PC-3 (cell line): ENCODE measurements at regions not wholly inside any gene's neighbourhood (a gene's known extent, or its start where the extent isn't known, plus 50 kb on each side); places are given as distances from the start of the nearest gene placed in this dataset.

Source experiments
- ATAC-seq: fragments of 200-7000 bp; cut with Tn5 transposase; 2 replicates; pipeline ENCODE4 v1.9.1; 2020; ENCODE audit warnings: mild to moderate bottlenecking, moderate library complexity
- BruUV-seq: library from RNA; stranded (reverse); fragments of 400-500 nt; replicated peaks from 2 replicates; lab custom pipeline; 2021; lab: Mats Ljungman, UMichigan
- CTCF ChIA-PET: fragments of 300-600 bp; sonication (Branson Sonifier 250); formaldehyde crosslinking; loops from one replicate; lab custom pipeline; 2022; ENCODE audit warnings: antibody characterized with exemption; lab: Charles Lee
- POLR2A ChIA-PET: fragments of 300-600 bp; sonication (Branson Sonifier 250); formaldehyde crosslinking; loops from one replicate; lab custom pipeline; 2022; ENCODE audit warnings: antibody characterized with exemption; ENCODE audit not compliant: unreplicated experiment; lab: Charles Lee
- DNase-seq: peaks from one replicate; pipeline ENCODE4 v3.0.0-alpha.2; 2015
- H2AFZ ChIP-seq: fragments of 300-600 bp; sonication (generic); 2 replicates; pipeline ENCODE4 v1.6.0; 2016; ENCODE audit warnings: antibody characterized with exemption, low read length
- H3F3A ChIP-seq: fragments of 300-600 bp; sonication (generic); one replicate; pipeline ENCODE4 v1.6.0; 2017; ENCODE audit warnings: antibody characterized with exemption, low read length, control low read depth, mild to moderate bottlenecking; ENCODE audit not compliant: unreplicated experiment
- H3K27ac ChIP-seq: fragments of 300-600 bp; sonication (generic); 2 replicates; pipeline ENCODE4 v1.5.1; 2016; ENCODE audit warnings: mild to moderate bottlenecking, low read length
- H3K27me3 ChIP-seq: fragments of 300-600 bp; sonication (generic); 2 replicates; pipeline ENCODE4 v1.6.1; 2016; ENCODE audit warnings: low read length, mixed read lengths
- H3K36me3 ChIP-seq: fragments of 300-600 bp; sonication (generic); 2 replicates; pipeline ENCODE4 v1.6.1; 2016; ENCODE audit warnings: low read depth, mixed run types, low read length, mixed read lengths
- H3K4me1 ChIP-seq: fragments of 300-600 bp; sonication (generic); 2 replicates; pipeline ENCODE4 v1.5.1; 2016; ENCODE audit warnings: low read length; ENCODE audit not compliant: insufficient read depth
- H3K4me2 ChIP-seq: fragments of 300-600 bp; sonication (generic); 2 replicates; pipeline ENCODE4 v1.6.0; 2016; ENCODE audit warnings: low read length
- H3K4me3 ChIP-seq: fragments of 300-600 bp; sonication (generic); 2 replicates; pipeline ENCODE4 v1.5.1; 2016; ENCODE audit warnings: mild to moderate bottlenecking, low read length, mixed read lengths
- H3K79me2 ChIP-seq: fragments of 300-600 bp; sonication (generic); 2 replicates; pipeline ENCODE4 v1.6.1; 2017; ENCODE audit warnings: low read length, mixed read lengths
- H3K9ac ChIP-seq: fragments of 300-600 bp; sonication (generic); 2 replicates; pipeline ENCODE4 v1.6.0; 2016; ENCODE audit warnings: mild to moderate bottlenecking, low read length
- H3K9me2 ChIP-seq: fragments of 300-600 bp; sonication (generic); replicated peaks from 2 replicates; pipeline ENCODE4 v1.6.1; 2016; ENCODE audit warnings: mixed run types, low read length, mixed read lengths
- H3K9me3 ChIP-seq: fragments of 300-600 bp; sonication (generic); 2 replicates; pipeline ENCODE4 v1.6.1; 2016; ENCODE audit warnings: low read length, mixed read lengths
- H4K20me1 ChIP-seq: fragments of 300-600 bp; sonication (generic); 2 replicates; pipeline ENCODE4 v1.6.1; 2016; ENCODE audit warnings: low read length, mixed read lengths
- EZH2 ChIP-seq: fragments of 300-600 bp; sonication (generic); IDR thresholded peaks from one replicate; pipeline ENCODE4 v1.6.1; 2017; ENCODE audit warnings: antibody characterized with exemption, mild to moderate bottlenecking, low read length; ENCODE audit not compliant: unreplicated experiment
- EZH2phosphoT487 ChIP-seq: fragments of 300-600 bp; sonication (generic); IDR thresholded peaks from 2 replicates; pipeline ENCODE4 v1.6.1; 2018; ENCODE audit warnings: mild to moderate bottlenecking, antibody characterized with exemption, low read length, borderline replicate concordance
- intact Hi-C: fragments of 100-400 bp; cut with micrococcal nuclease; formaldehyde crosslinking; loops from 2 replicates; pipeline ENCODE4 v1.9.0; 2023
- TF ChIP-seq, protein P1 (sequence below): fragments of 300-600 bp; sonication (generic); conservative IDR thresholded peaks from 2 replicates; pipeline ENCODE4 v1.5.1; 2017; ENCODE audit warnings: antibody characterized with exemption, low read depth, mild to moderate bottlenecking, low read length

GRCh38 chrX:124254611-124255010 lies 77.8 kb upstream of the TEX13D start:
- Histone ChIP-seq H3K4me1 (peaks cover 3% of the 10 kb centered on the region; the same call in 1 of the 2 replicates), H3K4me3 (no peak overlapping the region), H3K9me3 (no peaks in the 10 kb centered on the region), H3F3A (no peaks in the 10 kb centered on the region), H3K36me3 (no peaks in the 10 kb centered on the region), H3K9me2 (no peaks in the 10 kb centered on the region), H3K79me2 (no peaks in the 10 kb centered on the region), H3K27ac (no peak overlapping the region), H2AFZ (no peak overlapping the region), H3K27me3 (no peaks in the 10 kb centered on the region), H3K9ac (no peak overlapping the region), H3K4me2 (no peak overlapping the region), H4K20me1 (no peaks in the 10 kb centered on the region)
- no peak for DNase-seq
- no peak for ATAC-seq
- POLR2A ChIA-PET = no interaction called here
- CTCF ChIA-PET = no interaction called here
- BruUV-seq = no TSS peak
- TF ChIP-seq, protein P1, sequence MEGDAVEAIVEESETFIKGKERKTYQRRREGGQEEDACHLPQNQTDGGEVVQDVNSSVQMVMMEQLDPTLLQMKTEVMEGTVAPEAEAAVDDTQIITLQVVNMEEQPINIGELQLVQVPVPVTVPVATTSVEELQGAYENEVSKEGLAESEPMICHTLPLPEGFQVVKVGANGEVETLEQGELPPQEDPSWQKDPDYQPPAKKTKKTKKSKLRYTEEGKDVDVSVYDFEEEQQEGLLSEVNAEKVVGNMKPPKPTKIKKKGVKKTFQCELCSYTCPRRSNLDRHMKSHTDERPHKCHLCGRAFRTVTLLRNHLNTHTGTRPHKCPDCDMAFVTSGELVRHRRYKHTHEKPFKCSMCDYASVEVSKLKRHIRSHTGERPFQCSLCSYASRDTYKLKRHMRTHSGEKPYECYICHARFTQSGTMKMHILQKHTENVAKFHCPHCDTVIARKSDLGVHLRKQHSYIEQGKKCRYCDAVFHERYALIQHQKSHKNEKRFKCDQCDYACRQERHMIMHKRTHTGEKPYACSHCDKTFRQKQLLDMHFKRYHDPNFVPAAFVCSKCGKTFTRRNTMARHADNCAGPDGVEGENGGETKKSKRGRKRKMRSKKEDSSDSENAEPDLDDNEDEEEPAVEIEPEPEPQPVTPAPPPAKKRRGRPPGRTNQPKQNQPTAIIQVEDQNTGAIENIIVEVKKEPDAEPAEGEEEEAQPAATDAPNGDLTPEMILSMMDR = no peak
- TF ChIP-seq EZH2phosphoT487 (no peak), EZH2 (no peak)
- intact Hi-C loops = no loop called here

GRCh38 chrX:124256216-124256615 lies 76.2 kb upstream of the TEX13D start:
- no peak for TF ChIP-seq EZH2phosphoT487
- TF ChIP-seq EZH2 = no peak
- no peaks in the 10 kb centered on the region for H3K79me2 ChIP-seq
- no peak overlapping the region for H3K4me2 ChIP-seq
- BruUV-seq = no TSS peak
- no peaks in the 10 kb centered on the region for H3K9me3 ChIP-seq
- no peak overlapping the region for H3K4me3 ChIP-seq
- no peak overlapping the region for H2AFZ ChIP-seq
- no peaks in the 10 kb centered on the region for H4K20me1 ChIP-seq
- POLR2A ChIA-PET = no interaction called here
- intact Hi-C loops = no loop called here
- CTCF ChIA-PET = no interaction called here
- ATAC-seq (no peak), DNase-seq (no peak)
- no peak overlapping the region for H3K27ac ChIP-seq
- no peaks in the 10 kb centered on the region for H3K27me3 ChIP-seq
- H3F3A ChIP-seq = no peaks in the 10 kb centered on the region
- peaks cover 3% of the 10 kb centered on the region; the same call in 1 of the 2 replicates for H3K4me1 ChIP-seq
- no peak overlapping the region for H3K9ac ChIP-seq
- H3K36me3 ChIP-seq = no peaks in the 10 kb centered on the region
- H3K9me2 ChIP-seq = no peaks in the 10 kb centered on the region

GRCh38 chrX:124256629-124257380 lies 75.7 kb upstream of the TEX13D start:
- no peaks in the 10 kb centered on the region for H3F3A ChIP-seq
- no peaks in the 10 kb centered on the region for H3K9me2 ChIP-seq
- ChIA-PET CTCF (no interaction called here), POLR2A (no interaction called here)
- no peak for ATAC-seq
- H3K4me3 ChIP-seq = no peak overlapping the region
- intact Hi-C loops = no loop called here
- H3K36me3 ChIP-seq = no peaks in the 10 kb centered on the region
- H3K9me3 ChIP-seq = no peaks in the 10 kb centered on the region
- no peaks in the 10 kb centered on the region for H3K27me3 ChIP-seq
- TF ChIP-seq, protein P1 = no peak
- TF ChIP-seq EZH2 (no peak), EZH2phosphoT487 (no peak)
- BruUV-seq = no TSS peak
- no peak overlapping the region for H3K9ac ChIP-seq
- no peaks in the 10 kb centered on the region for H3K79me2 ChIP-seq
- no peaks in the 10 kb centered on the region for H4K20me1 ChIP-seq
- no peak for DNase-seq
- H3K27ac ChIP-seq = no peak overlapping the region
- H2AFZ ChIP-seq = no peak overlapping the region
- no peak overlapping the region for H3K4me2 ChIP-seq
- peaks cover under 1% of the 10 kb centered on the region; the same call in 1 of the 2 replicates for H3K4me1 ChIP-seq
